ENCODE measurements at regions not wholly inside any gene's neighbourhood (a gene's known extent, or its start where the extent isn't known, plus 50 kb on each side); places are given as distances from the start of the nearest gene placed in this dataset.

- DNase-seq (ENCODE audit: low spot score) (no peak), ATAC-seq (ENCODE audit: insufficient number of reproducible peaks, low FRiP score, low read depth) (no peak)
- H3K27ac ChIP-seq: no peak overlapping the region
- H3K9me3 ChIP-seq: no peaks in the 10 kb centered on the region
- no peak for TF ChIP-seq CTCF (IDR thresholded peaks at IDR 0.05)
- H3K36me3 ChIP-seq: no peaks in the 10 kb centered on the region
- peaks cover 0 to 8% of the 10 kb centered on the region in 2 donors for H3K4me1 ChIP-seq (ENCODE audit: control insufficient read depth in 1 of 2, low read depth in 2 of 2)
- no peak overlapping the region for H3K4me3 ChIP-seq
- H3K27me3 ChIP-seq (replicated peaks; ENCODE audit: insufficient read depth): no peaks in the 10 kb centered on the region
Observed at GRCh38 chr1:234853906-234854644, 244.1 kb upstream of the IRF2BP2 start.

DNA sequence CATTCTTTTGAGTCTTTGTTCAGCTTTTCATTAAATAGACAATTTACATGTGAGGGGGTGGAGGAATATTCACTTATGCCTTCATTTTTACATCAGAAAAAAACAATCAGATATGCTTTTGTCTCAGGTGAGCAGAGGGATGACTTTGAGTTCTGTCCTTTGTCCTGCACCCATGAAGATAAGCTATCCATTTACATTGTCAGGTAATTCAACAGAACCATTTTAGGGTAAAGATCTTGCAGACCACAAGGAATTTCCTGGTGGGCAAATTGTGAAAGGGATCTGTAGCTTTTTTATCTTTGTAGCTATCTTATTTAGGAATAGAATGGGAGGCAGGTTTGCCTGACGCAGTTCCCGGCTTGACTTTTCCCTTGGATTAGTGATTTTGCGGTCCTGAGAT lies 242.7 kb upstream of the IRF2BP2 start:
- no peaks in the 10 kb centered on the region for H3K9me3 ChIP-seq
- peaks cover 0 to 8% of the 10 kb centered on the region in 2 donors for H3K4me1 ChIP-seq (ENCODE audit: control insufficient read depth in 1 of 2, low read depth in 2 of 2)
- no peak overlapping the region for H3K4me3 ChIP-seq
- DNase-seq (ENCODE audit: low spot score): no peak
- H3K36me3 ChIP-seq: no peaks in the 10 kb centered on the region
- H3K27me3 ChIP-seq (replicated peaks; ENCODE audit: insufficient read depth): no peaks in the 10 kb centered on the region
- TF ChIP-seq CTCF (IDR thresholded peaks at IDR 0.05): no peak
- no peak overlapping the region for H3K27ac ChIP-seq
- no peak for ATAC-seq (ENCODE audit: insufficient number of reproducible peaks, low FRiP score, low read depth)

- H3K27me3 ChIP-seq (replicated peaks; ENCODE audit: insufficient read depth): no peaks in the 10 kb centered on the region
- ATAC-seq (ENCODE audit: insufficient number of reproducible peaks, low FRiP score, low read depth) (peak; percentile 22), DNase-seq (ENCODE audit: low spot score) (no peak)
- no peaks in the 10 kb centered on the region for H3K36me3 ChIP-seq
- TF ChIP-seq CTCF (IDR thresholded peaks at IDR 0.05): no peak
- peaks cover 0 to 8% of the 10 kb centered on the region in 2 donors for H3K4me1 ChIP-seq (ENCODE audit: control insufficient read depth in 1 of 2, low read depth in 2 of 2)
- H3K27ac ChIP-seq: no peak overlapping the region
- no peaks in the 10 kb centered on the region for H3K9me3 ChIP-seq
- no peak overlapping the region for H3K4me3 ChIP-seq
Observed at GRCh38 chr1:234851450-234852438, 241.8 kb upstream of the IRF2BP2 start.

DNA sequence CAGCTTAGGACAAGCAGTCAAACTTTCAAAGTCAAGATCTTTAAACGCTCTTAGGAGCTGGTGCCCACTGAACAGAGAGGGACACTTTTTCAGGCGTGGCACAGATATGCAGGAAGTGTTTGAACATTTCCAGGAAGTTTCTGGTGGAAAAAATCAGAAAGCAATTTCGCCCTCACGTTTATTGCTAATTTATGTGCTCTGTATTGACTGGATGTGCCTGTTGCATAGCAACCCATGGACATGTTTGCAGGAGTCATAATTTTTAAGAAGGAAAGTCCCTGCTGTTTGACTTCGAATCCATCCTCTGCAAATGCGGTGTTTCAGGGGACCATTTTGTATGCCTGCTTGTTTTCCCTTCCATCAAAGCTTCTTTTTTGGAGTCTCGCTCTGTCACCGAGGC lies 239.9 kb upstream of the IRF2BP2 start:
- ATAC-seq (ENCODE audit: insufficient number of reproducible peaks, low FRiP score, low read depth) (no peak), DNase-seq (ENCODE audit: low spot score) (no peak)
- H3K27ac ChIP-seq: no peak overlapping the region
- no peaks in the 10 kb centered on the region for H3K9me3 ChIP-seq
- peaks cover 0 to 8% of the 10 kb centered on the region in 2 donors for H3K4me1 ChIP-seq (ENCODE audit: control insufficient read depth in 1 of 2, low read depth in 2 of 2)
- no peaks in the 10 kb centered on the region for H3K27me3 ChIP-seq (replicated peaks; ENCODE audit: insufficient read depth)
- H3K36me3 ChIP-seq: no peaks in the 10 kb centered on the region
- TF ChIP-seq CTCF (IDR thresholded peaks at IDR 0.05): no peak
- H3K4me3 ChIP-seq: no peak overlapping the region

All from thoracic aorta (tissue), 2 donors.